Lung (tissue), 11 donors: ENCODE measurements at regions not wholly inside any gene's neighbourhood (a gene's known extent, or its start where the extent isn't known, plus 50 kb on each side); places are given as distances from the start of the nearest gene placed in this dataset.

Experiments used
- ATAC-seq: fragments of 200-7000 bp; cut with Tn5 transposase; one replicate; pipeline ENCODE4 v1.9.1; 2020; ENCODE audit warnings: moderate number of reproducible peaks; ENCODE audit not compliant: insufficient read depth, low FRiP score
- DNase-seq, 3 donors: peaks; one replicate each; pipeline ENCODE4 v3.0.0-alpha.2; 2013 to 2017
- H3K27ac ChIP-seq, 2 donors: one replicate each; pipeline ENCODE4 v1.5.1; 2013; ENCODE audit warnings: mild to moderate bottlenecking in 2 of 2, moderate library complexity in 2 of 2, control low read depth in 1 of 2, inconsistent platforms in 1 of 2, low read depth in 1 of 2, low read length in 1 of 2
- H3K27me3 ChIP-seq, 3 donors: one replicate each; pipeline ENCODE4 v1.5.1; 2013; ENCODE audit warnings: low read length in 2 of 3; ENCODE audit not compliant: control insufficient read depth in 3 of 3, insufficient read depth in 3 of 3
- H3K36me3 ChIP-seq, 4 donors: one replicate each; pipeline ENCODE4 v1.5.1; 2013; ENCODE audit warnings: low read length in 4 of 4, mild to moderate bottlenecking in 1 of 4, moderate library complexity in 1 of 4; ENCODE audit not compliant: control insufficient read depth in 4 of 4, insufficient read depth in 4 of 4
- H3K4me1 ChIP-seq, 5 donors: one replicate each; pipeline ENCODE4 v1.5.1; 2013; ENCODE audit warnings: low read length in 5 of 5, mild to moderate bottlenecking in 2 of 5, moderate library complexity in 1 of 5; ENCODE audit not compliant: control insufficient read depth in 5 of 5, insufficient read depth in 5 of 5
- H3K4me3 ChIP-seq: one replicate; pipeline ENCODE4 v1.5.1; 2013; ENCODE audit warnings: mild to moderate bottlenecking, control low read depth, moderate library complexity
- H3K9ac ChIP-seq, 2 donors: one replicate each; pipeline ENCODE4 v1.5.1; 2013; ENCODE audit warnings: low read length in 2 of 2, control low read depth in 1 of 2; ENCODE audit not compliant: insufficient read depth in 1 of 2
- H3K9me3 ChIP-seq, 4 donors: one replicate each; pipeline ENCODE4 v1.5.1; 2013; ENCODE audit warnings: low read length in 3 of 4, mild to moderate bottlenecking in 1 of 4, moderate library complexity in 1 of 4; ENCODE audit not compliant: control insufficient read depth in 4 of 4, insufficient read depth in 3 of 4
- WGBS, 2 donors: extraction: QIAGEN DNeasy Blood & Tissue Kit; methylation state at CpG; one replicate each; pipeline ENCODE4 v1.1.7; 2013; 5-methylcytosine and 5-hydroxymethylcytosine counted together
- TF ChIP-seq, protein P1 (sequence below): IDR thresholded peaks from 2 replicates; pipeline ENCODE4 v1.5.1; 2012; ENCODE audit warnings: mild to moderate bottlenecking; ENCODE audit errors: control extremely low read depth, extremely low read depth
- donor health status: control.
- donor health status: control.
- donor health status: Bipolar disorder and iron deficiency.
- donor health status: healthy.
- donor health status: DM: yes; HTN: yes; CAD: no.

DNA sequence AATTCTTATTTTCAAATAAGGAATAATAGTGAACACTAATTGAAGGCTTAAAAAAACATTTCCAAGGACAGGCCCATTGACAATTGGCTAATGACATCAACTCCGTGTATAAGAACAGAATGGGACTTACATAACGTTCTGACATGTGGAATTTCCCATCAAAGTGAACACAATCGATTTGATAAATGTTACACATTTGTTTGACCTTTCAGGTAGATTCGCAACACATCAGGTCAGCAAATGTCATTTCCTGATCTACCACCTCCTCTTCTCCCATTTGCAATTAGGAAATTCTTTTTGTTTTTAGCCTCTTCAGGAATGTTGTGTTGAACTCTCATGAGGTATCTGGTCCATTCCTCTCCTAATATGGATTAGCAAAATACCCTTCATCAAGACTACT, 292.9 kb upstream of the SLC14A2 start:
- TF ChIP-seq, protein P1, sequence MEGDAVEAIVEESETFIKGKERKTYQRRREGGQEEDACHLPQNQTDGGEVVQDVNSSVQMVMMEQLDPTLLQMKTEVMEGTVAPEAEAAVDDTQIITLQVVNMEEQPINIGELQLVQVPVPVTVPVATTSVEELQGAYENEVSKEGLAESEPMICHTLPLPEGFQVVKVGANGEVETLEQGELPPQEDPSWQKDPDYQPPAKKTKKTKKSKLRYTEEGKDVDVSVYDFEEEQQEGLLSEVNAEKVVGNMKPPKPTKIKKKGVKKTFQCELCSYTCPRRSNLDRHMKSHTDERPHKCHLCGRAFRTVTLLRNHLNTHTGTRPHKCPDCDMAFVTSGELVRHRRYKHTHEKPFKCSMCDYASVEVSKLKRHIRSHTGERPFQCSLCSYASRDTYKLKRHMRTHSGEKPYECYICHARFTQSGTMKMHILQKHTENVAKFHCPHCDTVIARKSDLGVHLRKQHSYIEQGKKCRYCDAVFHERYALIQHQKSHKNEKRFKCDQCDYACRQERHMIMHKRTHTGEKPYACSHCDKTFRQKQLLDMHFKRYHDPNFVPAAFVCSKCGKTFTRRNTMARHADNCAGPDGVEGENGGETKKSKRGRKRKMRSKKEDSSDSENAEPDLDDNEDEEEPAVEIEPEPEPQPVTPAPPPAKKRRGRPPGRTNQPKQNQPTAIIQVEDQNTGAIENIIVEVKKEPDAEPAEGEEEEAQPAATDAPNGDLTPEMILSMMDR = no peak
- no peak overlapping the region for H3K4me3 ChIP-seq
- DNase-seq = no peak
- no peaks in the 10 kb centered on the region for H3K9me3 ChIP-seq
- 85 to 88% methylated on average over 4 of the region's 4 CpGs for WGBS, 2 donors
- H3K4me1 ChIP-seq = peaks cover 0 to 25% (median 7%) of the 10 kb centered on the region in 5 donors
- no peak for ATAC-seq
- H3K9ac ChIP-seq = no peak overlapping the region
- H3K36me3 ChIP-seq = no peaks in the 10 kb centered on the region
- H3K27ac ChIP-seq = no peak overlapping the region
- no peaks in the 10 kb centered on the region for H3K27me3 ChIP-seq

DNA sequence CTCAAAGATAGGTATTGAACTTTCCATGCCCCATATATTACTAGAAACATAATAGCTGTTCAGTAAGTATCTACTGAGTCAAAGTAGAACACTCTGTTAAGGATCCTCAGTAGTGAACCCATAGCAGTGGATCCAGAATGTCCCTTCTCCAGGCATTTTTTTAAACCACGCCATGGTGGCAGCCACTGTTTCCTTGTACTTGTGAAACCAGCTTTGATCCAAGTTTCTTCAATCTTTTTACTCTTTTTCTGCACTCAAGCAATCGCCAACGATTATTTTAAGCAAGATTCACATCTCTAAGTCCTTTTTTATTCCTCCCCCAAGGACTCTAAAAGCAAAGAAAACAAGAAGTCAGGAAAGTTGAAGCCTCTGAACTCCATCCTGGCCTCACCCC, 291.2 kb upstream of the SLC14A2 start:
- DNase-seq = no peak
- no peak for ATAC-seq
- Histone ChIP-seq H3K9ac (no peak overlapping the region), H3K27me3 (no peaks in the 10 kb centered on the region), H3K36me3 (no peaks in the 10 kb centered on the region), H3K4me1 (peaks cover 0 to 31% (median 7%) of the 10 kb centered on the region in 5 donors), H3K27ac (no peak overlapping the region), H3K9me3 (no peaks in the 10 kb centered on the region), H3K4me3 (no peak overlapping the region)
- TF ChIP-seq, protein P1 = no peak
- 71 to 82% methylated on average over 3 of the region's 3 CpGs for WGBS, 2 donors

DNA sequence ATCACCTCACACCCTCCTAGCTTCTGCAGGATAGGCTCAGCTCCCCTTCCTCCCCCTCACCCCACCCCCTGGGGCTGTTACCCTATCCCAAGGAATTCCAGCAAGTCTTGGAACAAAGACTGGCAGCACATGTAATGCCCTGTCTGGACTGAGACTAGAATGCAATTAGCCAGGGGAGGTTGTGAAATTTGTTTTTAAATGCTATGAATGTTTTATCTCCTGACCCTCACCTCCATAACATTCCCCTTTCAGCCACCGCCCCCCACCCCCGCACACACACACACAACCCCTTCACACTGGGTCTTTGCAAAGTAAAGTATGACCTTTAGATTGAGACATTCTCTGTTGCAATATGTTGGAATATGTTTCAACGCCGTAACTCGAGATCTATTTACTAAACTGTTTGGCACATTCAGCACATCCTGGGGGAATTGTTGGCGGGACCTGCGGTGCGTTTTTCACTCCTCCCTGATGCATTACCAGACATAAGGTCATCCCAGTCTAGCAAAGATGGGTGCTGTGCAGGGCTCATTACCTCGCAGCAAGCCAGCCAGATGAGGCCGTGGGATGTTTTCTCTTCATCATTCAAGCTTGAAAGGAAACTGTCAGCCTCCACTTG, 290.7 kb upstream of the SLC14A2 start:
- H3K4me1 ChIP-seq = peaks cover 0 to 34% (median 7%) of the 10 kb centered on the region in 5 donors
- H3K9me3 ChIP-seq = no peaks in the 10 kb centered on the region
- DNase-seq (peak; percentile 68 to 94 (median 89)), ATAC-seq (peak; percentile 68)
- no peaks in the 10 kb centered on the region for H3K36me3 ChIP-seq
- no peak overlapping the region for H3K4me3 ChIP-seq
- 47 to 62% methylated on average over 10 of the region's 10 CpGs for WGBS, 2 donors
- H3K27ac ChIP-seq = no peak overlapping the region
- H3K9ac ChIP-seq = no peak overlapping the region
- no peaks in the 10 kb centered on the region for H3K27me3 ChIP-seq
- TF ChIP-seq, protein P1 = no peak

DNA sequence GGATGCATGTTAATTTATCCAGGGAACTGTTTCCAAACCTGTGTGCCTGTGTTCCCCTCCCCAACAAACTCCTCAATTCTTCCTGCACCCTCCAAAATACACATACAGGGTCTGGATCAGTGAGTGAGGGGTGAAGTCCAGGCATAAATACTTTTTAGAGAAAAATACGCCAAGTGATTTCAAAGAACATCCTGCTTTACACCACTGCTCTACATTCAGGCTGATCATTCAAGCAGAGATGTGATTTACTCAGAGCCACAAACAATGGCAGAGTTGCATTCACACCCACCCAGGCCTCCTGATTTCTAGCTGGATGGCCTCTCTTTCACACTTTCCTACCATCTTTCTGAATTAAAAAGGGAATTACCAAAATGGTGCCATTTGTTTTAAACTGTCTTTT, 289.5 kb upstream of the SLC14A2 start:
- no peaks in the 10 kb centered on the region for H3K36me3 ChIP-seq
- no peak overlapping the region for H3K27ac ChIP-seq
- ATAC-seq (no peak), DNase-seq (no peak)
- H3K4me3 ChIP-seq = no peak overlapping the region
- H3K9ac ChIP-seq = no peak overlapping the region
- peaks cover 0 to 31% (median 5%) of the 10 kb centered on the region in 5 donors for H3K4me1 ChIP-seq
- 93 to 98% methylated on average over 1 of the region's 1 CpG for WGBS, 2 donors
- no peaks in the 10 kb centered on the region for H3K9me3 ChIP-seq
- TF ChIP-seq, protein P1 = no peak
- no peaks in the 10 kb centered on the region for H3K27me3 ChIP-seq
